Esophagus muscularis mucosa (tissue), 4 donors: ENCODE measurements at regions not wholly inside any gene's neighbourhood (a gene's known extent, or its start where the extent isn't known, plus 50 kb on each side); places are given as distances from the start of the nearest gene placed in this dataset.

Source experiments
- DNase-seq: peaks from one replicate; pipeline ENCODE4 v3.0.0-alpha.2; 2017; ENCODE audit errors: extremely low spot score
- H3K27ac ChIP-seq, 4 donors: fragments of 200-600 bp; sonication (generic); replicated peaks in 1 of 4; 1 replicate in 3 of 4; 2 replicates in 1 of 4; pipeline ENCODE4 v1.5.1; 2016 to 2019; ENCODE audit warnings: mild to moderate bottlenecking in 1 of 4
- H3K27me3 ChIP-seq, 4 donors: fragments of 200-600 bp; sonication (generic); one replicate each; pipeline versions ENCODE4 v1.5.1 to v1.6.0; 2016 to 2019
- H3K36me3 ChIP-seq, 4 donors: fragments of 200-600 bp; sonication (generic); one replicate each; pipeline ENCODE4 v1.5.1; 2016 to 2019
- H3K4me1 ChIP-seq, 4 donors: fragments of 200-600 bp; sonication (generic); one replicate each; pipeline ENCODE4 v1.5.1; 2016 to 2019
- H3K4me3 ChIP-seq, 4 donors: fragments of 200-600 bp; sonication (generic); 1 replicate in 2 of 4; 2 replicates in 2 of 4; pipeline ENCODE4 v1.5.1; 2016 to 2019; ENCODE audit warnings: mild to moderate bottlenecking in 4 of 4, moderate library complexity in 1 of 4
- H3K9me3 ChIP-seq, 4 donors: fragments of 200-600 bp; sonication (generic); 1 replicate in 3 of 4; 2 replicates in 1 of 4; pipeline ENCODE4 v1.5.1; 2016 to 2019
- CTCF ChIP-seq, 3 experiments: fragments of 200-600 bp in 2 of 3; fragments of 450-650 bp in 1 of 3; sonication (generic) in 2 of 3; IDR thresholded peaks; one replicate each; pipeline ENCODE4 v1.5.1; 2017 to 2019; ENCODE audit warnings: antibody characterized with exemption in 3 of 3, mild to moderate bottlenecking in 2 of 3, moderate library complexity in 1 of 3
- EP300 ChIP-seq: sonication (generic); formaldehyde crosslinking; IDR thresholded peaks from one replicate; pipeline ENCODE4 v1.6.1; 2017; ENCODE audit warnings: antibody characterized with exemption
- POLR2A ChIP-seq: fragments of 450-650 bp; IDR thresholded peaks from one replicate; pipeline ENCODE4 v1.6.1; 2017; ENCODE audit warnings: antibody characterized with exemption, moderate library complexity, mild to moderate bottlenecking, low read depth
- POLR2AphosphoS5 ChIP-seq, 2 donors: sonication (generic); formaldehyde crosslinking; IDR thresholded peaks; one replicate each; pipeline ENCODE4 v1.6.1; 2017; ENCODE audit warnings: antibody characterized with exemption in 2 of 2
- WGBS: methylation state at CpG from one replicate; pipeline ENCODE4 v1.1.5; 2018; 5-methylcytosine and 5-hydroxymethylcytosine counted together
- intact Hi-C: fragments of 100-400 bp; cut with DNase I; formaldehyde crosslinking; loops from one replicate; pipeline ENCODE4 v1.15.1; 2023

- no peak for DNase-seq
- intact Hi-C loops, result no loop called here
- no peaks in the 10 kb centered on the region for H3K4me1 ChIP-seq
- peaks cover 0 to 25% (median 22%) of the 10 kb centered on the region in 4 donors for H3K9me3 ChIP-seq
- no peak overlapping the region for H3K27ac ChIP-seq
- WGBS, result 65% methylated on average over 1 of the region's 1 CpG
- no peak overlapping the region for H3K4me3 ChIP-seq
- TF ChIP-seq POLR2A (no peak), EP300 (no peak), CTCF (IDR thresholded peaks at IDR 0.05) (no peak), POLR2AphosphoS5 (IDR thresholded peaks at IDR 0.05) (no peak)
- H3K27me3 ChIP-seq, result no peaks in the 10 kb centered on the region
- H3K36me3 ChIP-seq, result no peaks in the 10 kb centered on the region
These were observed 126.1 kb upstream of the PITX1 start for GRCh38 chr5:135160036-135160675.

- no peak overlapping the region for H3K4me3 ChIP-seq
- H3K27me3 ChIP-seq, result no peaks in the 10 kb centered on the region
- no peak overlapping the region for H3K27ac ChIP-seq
- H3K9me3 ChIP-seq, result peaks cover 0 to 25% (median 22%) of the 10 kb centered on the region in 4 donors
- no peak for DNase-seq
- TF ChIP-seq POLR2AphosphoS5 (IDR thresholded peaks at IDR 0.05), result no peak
- TF ChIP-seq POLR2A, result no peak
- no peak for TF ChIP-seq CTCF (IDR thresholded peaks at IDR 0.05)
- no peak for TF ChIP-seq EP300
- intact Hi-C loops, result no loop called here
- H3K4me1 ChIP-seq, result no peaks in the 10 kb centered on the region
- 94% methylated on average over 1 of the region's 1 CpG for WGBS
- H3K36me3 ChIP-seq, result no peaks in the 10 kb centered on the region
These were observed 125.6 kb upstream of the PITX1 start for GRCh38 chr5:135159626-135160025.

GRCh38 chr5:135158982-135159381 is 125.0 kb upstream of the PITX1 start:
- 85% methylated on average over 4 of the region's 4 CpGs for WGBS
- H3K27me3 ChIP-seq, result no peaks in the 10 kb centered on the region
- no peak overlapping the region for H3K27ac ChIP-seq
- H3K36me3 ChIP-seq, result no peaks in the 10 kb centered on the region
- peaks cover 0 to 25% (median 22%) of the 10 kb centered on the region in 4 donors for H3K9me3 ChIP-seq
- H3K4me3 ChIP-seq, result no peak overlapping the region
- no peaks in the 10 kb centered on the region for H3K4me1 ChIP-seq
- TF ChIP-seq EP300 (no peak), POLR2A (no peak), CTCF (IDR thresholded peaks at IDR 0.05) (no peak), POLR2AphosphoS5 (IDR thresholded peaks at IDR 0.05) (no peak)
- intact Hi-C loops, result no loop called here
- DNase-seq, result no peak

- Histone ChIP-seq H3K27me3 (no peaks in the 10 kb centered on the region), H3K4me3 (no peak overlapping the region), H3K27ac (no peak overlapping the region), H3K36me3 (no peaks in the 10 kb centered on the region), H3K4me1 (no peaks in the 10 kb centered on the region), H3K9me3 (peaks cover 0 to 25% (median 22%) of the 10 kb centered on the region in 4 donors)
- 83% methylated on average over 1 of the region's 1 CpG for WGBS
- intact Hi-C loops, result no loop called here
- TF ChIP-seq POLR2A, result no peak
- no peak for TF ChIP-seq EP300
- no peak for TF ChIP-seq POLR2AphosphoS5 (IDR thresholded peaks at IDR 0.05)
- no peak for TF ChIP-seq CTCF (IDR thresholded peaks at IDR 0.05)
- no peak for DNase-seq
These were observed 124.3 kb upstream of the PITX1 start for GRCh38 chr5:135158314-135158697.
